H9 (cell line): ENCODE measurements at regions not wholly inside any gene's neighbourhood (a gene's known extent, or its start where the extent isn't known, plus 50 kb on each side); places are given as distances from the start of the nearest gene placed in this dataset.

Experiments
- DNase-seq: peaks from one replicate; pipeline ENCODE4 v3.0.0-alpha.2; 2017
- H2AFZ ChIP-seq: one replicate; pipeline ENCODE4 v1.6.1; 2013; ENCODE audit warnings: mild to moderate bottlenecking, low read length, control low read depth, moderate library complexity
- H2AK5ac ChIP-seq: 2 replicates; pipeline ENCODE4 v1.6.1; 2013; ENCODE audit warnings: low read length, control low read depth, mixed read lengths; ENCODE audit not compliant: insufficient read length
- H2BK120ac ChIP-seq: one replicate; pipeline ENCODE4 v1.6.1; 2013; ENCODE audit warnings: low read depth, mild to moderate bottlenecking, low read length, control low read depth, inconsistent platforms; ENCODE audit not compliant: poor library complexity, severe bottlenecking
- H2BK12ac ChIP-seq: 2 replicates; pipeline ENCODE4 v1.6.1; 2013; ENCODE audit warnings: low read length, control low read depth, mixed read lengths, low read depth; ENCODE audit not compliant: insufficient read length
- H2BK15ac ChIP-seq: 2 replicates; pipeline ENCODE4 v1.6.1; 2013; ENCODE audit warnings: low read depth, low read length, control low read depth
- H2BK20ac ChIP-seq: one replicate; pipeline ENCODE4 v1.6.1; 2013; ENCODE audit warnings: low read depth, mild to moderate bottlenecking, low read length, control low read depth, inconsistent platforms; ENCODE audit not compliant: poor library complexity, severe bottlenecking
- H2BK5ac ChIP-seq: 2 replicates; pipeline ENCODE4 v1.6.1; 2013; ENCODE audit warnings: low read length, control low read depth, mixed read lengths; ENCODE audit not compliant: insufficient read length
- H3K14ac ChIP-seq: 2 replicates; pipeline ENCODE4 v1.6.1; 2013; ENCODE audit warnings: low read length, control low read depth; ENCODE audit not compliant: insufficient read depth
- H3K18ac ChIP-seq: 2 replicates; pipeline ENCODE4 v1.6.1; 2013; ENCODE audit warnings: low read depth, mild to moderate bottlenecking, mixed read lengths, low read length, control low read depth; ENCODE audit not compliant: insufficient read length
- H3K23ac ChIP-seq: 2 replicates; pipeline ENCODE4 v1.6.1; 2013; ENCODE audit warnings: low read length, control low read depth, mixed read lengths, low read depth; ENCODE audit not compliant: insufficient read length
- H3K23me2 ChIP-seq: 2 replicates; pipeline ENCODE4 v1.6.1; 2013; ENCODE audit warnings: low read depth, mild to moderate bottlenecking, mixed read lengths, low read length, control low read depth; ENCODE audit not compliant: insufficient read length, poor library complexity, severe bottlenecking
- H3K27ac ChIP-seq: 2 replicates; pipeline ENCODE4 v1.5.1; 2013; ENCODE audit warnings: low read length, control low read depth, mixed read lengths, low read depth; ENCODE audit not compliant: insufficient read length
- H3K27me3 ChIP-seq: 2 replicates; pipeline ENCODE4 v1.6.1; 2013; ENCODE audit warnings: low read length, control low read depth, inconsistent platforms; ENCODE audit not compliant: insufficient read depth
- H3K4ac ChIP-seq: 2 replicates; pipeline ENCODE4 v1.6.1; 2013; ENCODE audit warnings: low read depth, mild to moderate bottlenecking, control low read depth, inconsistent platforms, low read length, moderate library complexity
- H3K4me1 ChIP-seq: 2 replicates; pipeline ENCODE4 v1.6.1; 2013; ENCODE audit warnings: low read length, control low read depth, inconsistent platforms; ENCODE audit not compliant: insufficient read depth
- H3K4me2 ChIP-seq: 2 replicates; pipeline ENCODE4 v1.6.1; 2013; ENCODE audit warnings: low read length, control low read depth, mixed read lengths; ENCODE audit not compliant: insufficient read length, insufficient read depth
- H3K56ac ChIP-seq: 2 replicates; pipeline ENCODE4 v1.6.1; 2013; ENCODE audit warnings: low read depth, mild to moderate bottlenecking, mixed read lengths, low read length, control low read depth; ENCODE audit not compliant: insufficient read length
- H3K79me1 ChIP-seq: 2 replicates; pipeline ENCODE4 v1.6.1; 2013; ENCODE audit warnings: low read depth, mild to moderate bottlenecking, moderate library complexity, low read length, control low read depth, inconsistent platforms; ENCODE audit not compliant: insufficient read depth, poor library complexity, severe bottlenecking
- H3K79me2 ChIP-seq: 2 replicates; pipeline ENCODE4 v1.6.1; 2013; ENCODE audit warnings: low read length, control low read depth, inconsistent platforms; ENCODE audit not compliant: insufficient read depth
- H3K9ac ChIP-seq: 2 replicates; pipeline ENCODE4 v1.6.1; 2013; ENCODE audit warnings: low read length, control low read depth, mixed read lengths; ENCODE audit not compliant: insufficient read length; ENCODE audit errors: extremely low read depth
- H3K9me3 ChIP-seq: one replicate; pipeline ENCODE4 v1.6.1; 2013; ENCODE audit warnings: low read depth, low read length, inconsistent platforms; ENCODE audit not compliant: control insufficient read depth
- H3T11ph ChIP-seq: one replicate; pipeline ENCODE4 v1.6.1; 2013; ENCODE audit warnings: mild to moderate bottlenecking, low read length, control low read depth, inconsistent platforms
- H4K20me1 ChIP-seq: one replicate; pipeline ENCODE4 v1.6.1; 2013; ENCODE audit not compliant: control insufficient read depth, insufficient read length, insufficient read depth
- H4K5ac ChIP-seq: 2 replicates; pipeline ENCODE4 v1.6.1; 2013; ENCODE audit warnings: low read depth, mild to moderate bottlenecking, mixed read lengths, low read length, control low read depth; ENCODE audit not compliant: insufficient read length
- H4K8ac ChIP-seq: replicated peaks from 2 replicates; pipeline ENCODE4 v1.6.1; 2013; ENCODE audit warnings: low read length, control low read depth, mixed read lengths, low read depth; ENCODE audit not compliant: insufficient read length
- H4K91ac ChIP-seq: 2 replicates; pipeline ENCODE4 v1.6.1; 2013; ENCODE audit warnings: low read depth, mild to moderate bottlenecking, moderate library complexity, mixed read lengths, low read length, control low read depth; ENCODE audit not compliant: insufficient read length
- H3K27ac Mint-ChIP-seq, 3 experiments: 2 replicates in 2 of 3; 3 replicates in 1 of 3; pipeline ENCODE4 v1.8.0; 2020 to 2021; ENCODE audit warnings: mixed read lengths in 3 of 3, mild to moderate bottlenecking in 1 of 3, moderate library complexity in 1 of 3
- H3K27me3 Mint-ChIP-seq: 2 replicates; pipeline ENCODE4 v1.8.0; 2021; ENCODE audit warnings: low read depth, mild to moderate bottlenecking, moderate library complexity, mixed read lengths
- H3K36me3 Mint-ChIP-seq, 3 experiments: 2 replicates in 2 of 3; 3 replicates in 1 of 3; pipeline ENCODE4 v1.8.0; 2020 to 2021; ENCODE audit warnings: low read depth in 3 of 3, mixed read lengths in 3 of 3; ENCODE audit not compliant: insufficient read depth in 1 of 3
- H3K4me1 Mint-ChIP-seq, 2 experiments: 2 replicates each; pipeline ENCODE4 v1.8.0; 2020; ENCODE audit warnings: mixed read lengths in 2 of 2
- H3K4me3 Mint-ChIP-seq, 2 experiments: 2 replicates in 1 of 2; 3 replicates in 1 of 2; pipeline ENCODE4 v1.8.0; 2020 to 2021; ENCODE audit warnings: mild to moderate bottlenecking in 2 of 2, mixed read lengths in 2 of 2, moderate library complexity in 1 of 2
- H3K9me3 Mint-ChIP-seq, 2 experiments: 2 replicates in 1 of 2; 3 replicates in 1 of 2; pipeline ENCODE4 v1.8.0; 2020; ENCODE audit warnings: mild to moderate bottlenecking in 2 of 2, mixed read lengths in 2 of 2, moderate library complexity in 1 of 2
- WGBS: extraction: QIAGEN DNeasy Blood & Tissue Kit; methylation state at CpG from one replicate; pipeline ENCODE4 v1.1.7; 2013; ENCODE audit warnings: missing lambda C conversion rate, low lambda C conversion rate, mixed read lengths; ENCODE audit not compliant: insufficient read length; ENCODE audit errors: extremely low coverage; 5-methylcytosine and 5-hydroxymethylcytosine counted together
- TF ChIP-seq, protein P1 (sequence below): fragments of 200-600 bp; sonication (generic); conservative IDR thresholded peaks from 3 replicates; pipeline ENCODE4 v1.8.0; 2021; ENCODE audit warnings: antibody characterized with exemption, mild to moderate bottlenecking

DNA sequence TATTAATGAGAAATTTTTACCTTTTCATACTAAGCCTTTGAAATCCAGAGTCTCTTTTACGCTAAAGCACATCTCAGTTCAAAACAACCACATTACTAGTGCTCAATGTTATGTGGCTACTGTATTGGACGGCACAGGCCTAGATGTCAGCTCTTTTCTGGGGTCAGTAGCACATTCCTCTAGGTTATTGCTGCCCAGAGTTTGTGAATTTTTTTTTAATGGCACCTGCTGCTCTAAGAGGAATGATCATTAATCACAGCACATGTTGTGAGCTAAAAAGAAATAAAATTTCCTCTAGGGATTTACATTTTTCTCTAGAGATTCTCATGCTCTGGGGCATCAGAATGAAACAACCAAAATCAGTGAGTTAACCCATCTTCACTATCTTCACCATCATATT lies 436.8 kb upstream of the THBS1 start:
- H3K27me3 ChIP-seq, result no peaks in the 10 kb centered on the region
- H2BK20ac ChIP-seq, result no peak overlapping the region
- H3K9ac ChIP-seq, result no peak overlapping the region
- 0 out of 7 replicates have a peak overlapping the region, but pooled peaks of 1 of the 3 experiments have one; percentile 25 for H3K27ac Mint-ChIP-seq
- H3K23me2 ChIP-seq, result no peaks in the 10 kb centered on the region
- H3K36me3 Mint-ChIP-seq, result no peaks in the 10 kb centered on the region
- H3K4me1 Mint-ChIP-seq, result peaks cover 0 to 3% of the 10 kb centered on the region in 2 experiments; a peak in 1 of 4 replicates
- H3K9me3 ChIP-seq, result no peaks in the 10 kb centered on the region
- H3K56ac ChIP-seq, result no peak overlapping the region
- no peak overlapping the region for H3K18ac ChIP-seq
- H4K8ac ChIP-seq, result no peak overlapping the region
- no peak overlapping the region for H3K4me2 ChIP-seq
- H2AK5ac ChIP-seq, result no peak overlapping the region
- H3K4ac ChIP-seq, result no peak overlapping the region
- H4K91ac ChIP-seq, result no peak overlapping the region
- WGBS, result no CpG with 5 or more reads among the region's 2 CpGs
- H3K14ac ChIP-seq, result no peak overlapping the region
- no peak overlapping the region for H2BK120ac ChIP-seq
- H3K79me1 ChIP-seq, result no peaks in the 10 kb centered on the region
- no peaks in the 10 kb centered on the region for H3K9me3 Mint-ChIP-seq
- no peaks in the 10 kb centered on the region for H3K27me3 Mint-ChIP-seq
- no peak overlapping the region for H2AFZ ChIP-seq
- no peak overlapping the region for H2BK5ac ChIP-seq
- no peak overlapping the region for H3T11ph ChIP-seq
- no peak overlapping the region for H2BK15ac ChIP-seq
- no peak overlapping the region for H4K5ac ChIP-seq
- no peak overlapping the region for H3K23ac ChIP-seq
- no peak for DNase-seq
- no peaks in the 10 kb centered on the region for H4K20me1 ChIP-seq
- H2BK12ac ChIP-seq, result no peak overlapping the region
- no peak overlapping the region for H3K27ac ChIP-seq
- TF ChIP-seq, protein P1, sequence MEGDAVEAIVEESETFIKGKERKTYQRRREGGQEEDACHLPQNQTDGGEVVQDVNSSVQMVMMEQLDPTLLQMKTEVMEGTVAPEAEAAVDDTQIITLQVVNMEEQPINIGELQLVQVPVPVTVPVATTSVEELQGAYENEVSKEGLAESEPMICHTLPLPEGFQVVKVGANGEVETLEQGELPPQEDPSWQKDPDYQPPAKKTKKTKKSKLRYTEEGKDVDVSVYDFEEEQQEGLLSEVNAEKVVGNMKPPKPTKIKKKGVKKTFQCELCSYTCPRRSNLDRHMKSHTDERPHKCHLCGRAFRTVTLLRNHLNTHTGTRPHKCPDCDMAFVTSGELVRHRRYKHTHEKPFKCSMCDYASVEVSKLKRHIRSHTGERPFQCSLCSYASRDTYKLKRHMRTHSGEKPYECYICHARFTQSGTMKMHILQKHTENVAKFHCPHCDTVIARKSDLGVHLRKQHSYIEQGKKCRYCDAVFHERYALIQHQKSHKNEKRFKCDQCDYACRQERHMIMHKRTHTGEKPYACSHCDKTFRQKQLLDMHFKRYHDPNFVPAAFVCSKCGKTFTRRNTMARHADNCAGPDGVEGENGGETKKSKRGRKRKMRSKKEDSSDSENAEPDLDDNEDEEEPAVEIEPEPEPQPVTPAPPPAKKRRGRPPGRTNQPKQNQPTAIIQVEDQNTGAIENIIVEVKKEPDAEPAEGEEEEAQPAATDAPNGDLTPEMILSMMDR, result no peak
- no peaks in the 10 kb centered on the region for H3K4me1 ChIP-seq
- no peak overlapping the region for H3K4me3 Mint-ChIP-seq
- H3K79me2 ChIP-seq, result no peaks in the 10 kb centered on the region
